H1 (cell line): ENCODE measurements at regions not wholly inside any gene's neighbourhood (a gene's known extent, or its start where the extent isn't known, plus 50 kb on each side); places are given as distances from the start of the nearest gene placed in this dataset.

ENCODE experiments used
- BACH1 ChIP-seq: IDR thresholded peaks from 2 replicates; pipeline ENCODE4 v1.6.1; 2012; ENCODE audit warnings: low read length, improper control_type of control experiment
- CTCF ChIP-seq, 3 experiments: IDR thresholded peaks; 1 replicate in 2 of 3; 2 replicates in 1 of 3; pipeline versions ENCODE4 v1.5.1 to v1.6.1; 2011; ENCODE audit warnings: low read length in 3 of 3, mild to moderate bottlenecking in 3 of 3, inconsistent platforms in 2 of 3, low read depth in 1 of 3, moderate library complexity in 1 of 3; ENCODE audit not compliant: insufficient read depth in 1 of 3; ENCODE audit errors: control extremely low read depth in 1 of 3
- EGR1 ChIP-seq: IDR thresholded peaks from 2 replicates; pipeline ENCODE4 v1.6.1; 2011; ENCODE audit warnings: low read depth, low read length, borderline replicate concordance
- JUN ChIP-seq: IDR thresholded peaks from 2 replicates; pipeline ENCODE4 v1.6.1; 2011; ENCODE audit warnings: low read depth, mild to moderate bottlenecking, improper control_type of control experiment, low read length
- NRF1 ChIP-seq: IDR thresholded peaks from 2 replicates; pipeline ENCODE4 v1.6.1; 2011; ENCODE audit warnings: mild to moderate bottlenecking, low read depth, low read length, improper control_type of control experiment
- POLR2A ChIP-seq, 2 experiments: IDR thresholded peaks; 1 replicate in 1 of 2; 2 replicates in 1 of 2; pipeline ENCODE4 v1.6.1; 2011; ENCODE audit warnings: low read depth in 2 of 2, low read length in 2 of 2, mild to moderate bottlenecking in 2 of 2; ENCODE audit errors: control extremely low read depth in 1 of 2
- POLR2AphosphoS5 ChIP-seq: IDR thresholded peaks from 2 replicates; pipeline ENCODE4 v1.6.1; 2011; ENCODE audit warnings: low read depth, low read length
- RFX5 ChIP-seq: IDR thresholded peaks from 2 replicates; pipeline ENCODE4 v1.6.1; 2011; ENCODE audit warnings: low read depth, low read length, improper control_type of control experiment, borderline replicate concordance
- SIN3A ChIP-seq, 2 experiments: IDR thresholded peaks in 1 of 2; conservative IDR thresholded peaks in 1 of 2; 2 replicates each; pipeline ENCODE4 v1.6.1; 2011 to 2012; ENCODE audit warnings: low read length in 2 of 2, improper control_type of control experiment in 1 of 2, low read depth in 1 of 2, mild to moderate bottlenecking in 1 of 2
- SRF ChIP-seq: IDR thresholded peaks from 2 replicates; pipeline ENCODE4 v1.6.1; 2011; ENCODE audit warnings: mild to moderate bottlenecking, low read depth, low read length, moderate library complexity

GRCh38 chr22:48697223-48697622 is 1130.5 kb downstream of the BRD1 start:
- no peak for TF ChIP-seq POLR2A (IDR thresholded peaks at IDR 0.05; ENCODE audit: control extremely low read depth in 1 of 2, low read depth in 2 of 2, low read length in 2 of 2)
- TF ChIP-seq CTCF (IDR thresholded peaks at IDR 0.05; ENCODE audit: control extremely low read depth in 1 of 3, insufficient read depth in 1 of 3, low read depth in 1 of 3, low read length in 3 of 3) = no peak
- no peak for TF ChIP-seq SIN3A (conservative IDR thresholded peaks at IDR 0.05 in 1 of 2, IDR thresholded peaks at IDR 0.05 in 1 of 2; ENCODE audit: low read depth in 1 of 2, low read length in 2 of 2)
- TF ChIP-seq NRF1 = no peak
- TF ChIP-seq JUN = no peak
- no peak for TF ChIP-seq BACH1
- no peak for TF ChIP-seq SRF
- TF ChIP-seq RFX5 = no peak
- TF ChIP-seq POLR2AphosphoS5 = no peak
- no peak for TF ChIP-seq EGR1
